A673 (cell line): ENCODE measurements at regions not wholly inside any gene's neighbourhood (a gene's known extent, or its start where the extent isn't known, plus 50 kb on each side); places are given as distances from the start of the nearest gene placed in this dataset.

Experiments used
- CTCF ChIP-seq: fragments of 300-800, 200-600 bp; sonication (generic); conservative IDR thresholded peaks from 2 replicates; pipeline ENCODE4 v1.5.1; 2017; ENCODE audit warnings: low read depth, mild to moderate bottlenecking, antibody characterized with exemption, low read length, moderate library complexity, mixed read lengths
- EZH2 ChIP-seq: fragments of 200-600 bp; sonication (generic); IDR thresholded peaks from 2 replicates; pipeline ENCODE4 v1.6.1; 2017; ENCODE audit warnings: borderline replicate concordance, low read depth, mild to moderate bottlenecking, mixed read lengths, antibody characterized with exemption, low read length; ENCODE audit not compliant: poor library complexity, severe bottlenecking

DNA sequence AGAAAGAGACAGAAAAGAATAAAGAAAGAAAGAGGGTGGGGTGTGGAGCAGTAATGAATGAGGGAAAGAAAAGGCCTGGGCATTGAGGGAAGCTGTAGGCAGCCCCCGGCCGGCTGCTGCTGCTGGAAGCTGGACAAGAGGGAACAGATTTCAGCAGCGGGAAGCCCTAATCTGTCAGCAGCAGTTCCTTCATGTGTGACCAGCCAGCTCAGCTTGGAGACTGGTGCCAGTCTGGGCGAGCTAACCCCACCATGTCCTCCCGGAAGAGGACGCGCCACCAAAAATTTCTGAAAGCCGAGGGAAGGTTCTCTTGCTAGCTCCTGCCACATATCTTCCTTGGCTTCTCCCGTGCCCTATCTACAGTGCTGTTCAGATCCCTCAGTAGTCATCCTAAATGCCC is 236.8 kb downstream of the GRIN2B start:
- TF ChIP-seq CTCF, result no peak
- no peak for TF ChIP-seq EZH2
